ENCODE measurements at regions not wholly inside any gene's neighbourhood (a gene's known extent, or its start where the extent isn't known, plus 50 kb on each side); places are given as distances from the start of the nearest gene placed in this dataset.

GRCh38 chrX:22589845-22590244 lies 317.1 kb downstream of the CBLL2 start (continued):
- TF ChIP-seq, protein P1, sequence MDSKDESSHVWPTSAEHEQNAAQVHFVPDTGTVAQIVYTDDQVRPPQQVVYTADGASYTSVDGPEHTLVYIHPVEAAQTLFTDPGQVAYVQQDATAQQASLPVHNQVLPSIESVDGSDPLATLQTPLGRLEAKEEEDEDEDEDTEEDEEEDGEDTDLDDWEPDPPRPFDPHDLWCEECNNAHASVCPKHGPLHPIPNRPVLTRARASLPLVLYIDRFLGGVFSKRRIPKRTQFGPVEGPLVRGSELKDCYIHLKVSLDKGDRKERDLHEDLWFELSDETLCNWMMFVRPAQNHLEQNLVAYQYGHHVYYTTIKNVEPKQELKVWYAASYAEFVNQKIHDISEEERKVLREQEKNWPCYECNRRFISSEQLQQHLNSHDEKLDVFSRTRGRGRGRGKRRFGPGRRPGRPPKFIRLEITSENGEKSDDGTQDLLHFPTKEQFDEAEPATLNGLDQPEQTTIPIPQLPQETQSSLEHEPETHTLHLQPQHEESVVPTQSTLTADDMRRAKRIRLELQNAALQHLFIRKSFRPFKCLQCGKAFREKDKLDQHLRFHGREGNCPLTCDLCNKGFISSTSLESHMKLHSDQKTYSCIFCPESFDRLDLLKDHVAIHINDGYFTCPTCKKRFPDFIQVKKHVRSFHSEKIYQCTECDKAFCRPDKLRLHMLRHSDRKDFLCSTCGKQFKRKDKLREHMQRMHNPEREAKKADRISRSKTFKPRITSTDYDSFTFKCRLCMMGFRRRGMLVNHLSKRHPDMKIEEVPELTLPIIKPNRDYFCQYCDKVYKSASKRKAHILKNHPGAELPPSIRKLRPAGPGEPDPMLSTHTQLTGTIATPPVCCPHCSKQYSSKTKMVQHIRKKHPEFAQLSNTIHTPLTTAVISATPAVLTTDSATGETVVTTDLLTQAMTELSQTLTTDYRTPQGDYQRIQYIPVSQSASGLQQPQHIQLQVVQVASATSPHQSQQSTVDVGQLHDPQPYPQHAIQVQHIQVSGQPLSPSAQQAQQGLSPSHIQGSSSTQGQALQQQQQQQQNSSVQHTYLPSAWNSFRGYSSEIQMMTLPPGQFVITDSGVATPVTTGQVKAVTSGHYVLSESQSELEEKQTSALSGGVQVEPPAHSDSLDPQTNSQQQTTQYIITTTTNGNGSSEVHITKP (IDR thresholded peaks at IDR 0.05; ENCODE audit: partially characterized antibody), result no peak

GRCh38 chrX:22594766-22595165 lies 322.1 kb downstream of the CBLL2 start:
- WGBS (ENCODE audit: insufficient coverage, low coverage, missing lambda C conversion rate), result 0% methylated on average over 2 of the region's 2 CpGs
- no TSS peak for BruUV-seq (replicated peaks)
- TF ChIP-seq, protein P2, sequence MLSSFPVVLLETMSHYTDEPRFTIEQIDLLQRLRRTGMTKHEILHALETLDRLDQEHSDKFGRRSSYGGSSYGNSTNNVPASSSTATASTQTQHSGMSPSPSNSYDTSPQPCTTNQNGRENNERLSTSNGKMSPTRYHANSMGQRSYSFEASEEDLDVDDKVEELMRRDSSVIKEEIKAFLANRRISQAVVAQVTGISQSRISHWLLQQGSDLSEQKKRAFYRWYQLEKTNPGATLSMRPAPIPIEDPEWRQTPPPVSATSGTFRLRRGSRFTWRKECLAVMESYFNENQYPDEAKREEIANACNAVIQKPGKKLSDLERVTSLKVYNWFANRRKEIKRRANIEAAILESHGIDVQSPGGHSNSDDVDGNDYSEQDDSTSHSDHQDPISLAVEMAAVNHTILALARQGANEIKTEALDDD (IDR thresholded peaks at IDR 0.05), result no peak
- TF ChIP-seq VEZF1 (CRISPR knock-in tag; IDR thresholded peaks at IDR 0.05) (no peak), TARDBP (IDR thresholded peaks at IDR 0.05) (no peak), KLF16 (IDR thresholded peaks at IDR 0.05) (no peak), MIER1 (IDR thresholded peaks at IDR 0.05; ENCODE audit: low read depth) (no peak), ZKSCAN8 (CRISPR knock-in tag; IDR thresholded peaks at IDR 0.05) (no peak), PHF8 (IDR thresholded peaks at IDR 0.05; ENCODE audit: borderline replicate concordance, low read length) (no peak), BHLHE40 (IDR thresholded peaks at IDR 0.05; ENCODE audit: low read length) (no peak), MCM7 (IDR thresholded peaks at IDR 0.05) (no peak), JUND (IDR thresholded peaks at IDR 0.05; ENCODE audit: borderline replicate concordance, low read depth, low read length) (no peak), JUND (tag; IDR thresholded peaks at IDR 0.05; ENCODE audit: borderline replicate concordance, low read depth, low read length) (no peak), ZNF445 (CRISPR knock-in tag; IDR thresholded peaks at IDR 0.05; ENCODE audit: low read depth) (no peak), ILF3 (IDR thresholded peaks at IDR 0.05; ENCODE audit: borderline replicate concordance) (no peak), PURB (CRISPR knock-in tag; IDR thresholded peaks at IDR 0.05; ENCODE audit: low read depth) (no peak)
- TF ChIP-seq, protein P3, sequence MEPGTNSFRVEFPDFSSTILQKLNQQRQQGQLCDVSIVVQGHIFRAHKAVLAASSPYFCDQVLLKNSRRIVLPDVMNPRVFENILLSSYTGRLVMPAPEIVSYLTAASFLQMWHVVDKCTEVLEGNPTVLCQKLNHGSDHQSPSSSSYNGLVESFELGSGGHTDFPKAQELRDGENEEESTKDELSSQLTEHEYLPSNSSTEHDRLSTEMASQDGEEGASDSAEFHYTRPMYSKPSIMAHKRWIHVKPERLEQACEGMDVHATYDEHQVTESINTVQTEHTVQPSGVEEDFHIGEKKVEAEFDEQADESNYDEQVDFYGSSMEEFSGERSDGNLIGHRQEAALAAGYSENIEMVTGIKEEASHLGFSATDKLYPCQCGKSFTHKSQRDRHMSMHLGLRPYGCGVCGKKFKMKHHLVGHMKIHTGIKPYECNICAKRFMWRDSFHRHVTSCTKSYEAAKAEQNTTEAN (CRISPR knock-in tag; IDR thresholded peaks at IDR 0.05), result no peak

More at GRCh38 chrX:22594766-22595165, 322.1 kb downstream of the CBLL2 start:
- intact Hi-C loops (cut with micrococcal nuclease), result no loop called here
- ChIA-PET CTCF (ENCODE audit: low intra/inter-chr PET ratio) (no interaction called here), POLR2A (no interaction called here)
- ATAC-seq, result no peak
- no peak overlapping the region for H3K27ac ChIP-seq (ENCODE audit: extremely low read depth, low read depth, low read length)
- DNase-seq (ENCODE audit: extremely low read depth in 1 of 4, low spot score in 3 of 4), result no peak
- H2AFZ ChIP-seq (ENCODE audit: low read depth, low read length), result no peak overlapping the region
- H3K9me3 ChIP-seq (replicated peaks; ENCODE audit: control insufficient read depth, insufficient read depth, low read depth, low read length), result no peaks in the 10 kb centered on the region
- FAIRE-seq, result no peak
- H3K4me2 ChIP-seq (ENCODE audit: insufficient read depth, low read length), result no peak overlapping the region
- no peaks in the 10 kb centered on the region for H3K79me2 ChIP-seq (ENCODE audit: control insufficient read depth, insufficient read depth, low read length)
- no peaks in the 10 kb centered on the region for H3K9me1 ChIP-seq (ENCODE audit: control insufficient read depth, insufficient read depth, low read length)
- in situ Hi-C loops (cut with MboI), result no loop called here
- H4K20me1 ChIP-seq (replicated peaks; ENCODE audit: control insufficient read depth, insufficient read depth, low read length), result no peaks in the 10 kb centered on the region
- H3K36me3 ChIP-seq (ENCODE audit: control insufficient read depth, insufficient read depth, low read length), result no peaks in the 10 kb centered on the region
- no peaks in the 10 kb centered on the region for H3K4me1 ChIP-seq (replicated peaks in 1 of 2; ENCODE audit: control insufficient read depth in 2 of 2, insufficient read depth in 2 of 2, low read length in 2 of 2)
- no peaks in the 10 kb centered on the region for H3K27me3 ChIP-seq (ENCODE audit: control insufficient read depth in 2 of 2, insufficient read depth in 2 of 2, low read length in 2 of 2)
- no peak overlapping the region for H3K4me3 ChIP-seq
- H3K9ac ChIP-seq (ENCODE audit: insufficient read depth in 1 of 2, low read depth in 2 of 2, low read length in 2 of 2), result no peak overlapping the region
